ENCODE measurements at regions not wholly inside any gene's neighbourhood (a gene's known extent, or its start where the extent isn't known, plus 50 kb on each side); places are given as distances from the start of the nearest gene placed in this dataset.

- peak; percentile 48 for DNase-seq
Measured at GRCh38 chr15:53312707-53313106, 446.8 kb downstream of the WDR72 start.

More at GRCh38 chr15:53312707-53313106, 446.8 kb downstream of the WDR72 start:
- no CpG with 5 or more reads among the region's 3 CpGs for WGBS (ENCODE audit: extremely low coverage, insufficient read length, low lambda C conversion rate)
- Histone ChIP-seq H2BK12ac (ENCODE audit: insufficient read length, low read depth, low read length) (no peak overlapping the region), H3K14ac (ENCODE audit: insufficient read depth, low read length) (no peak overlapping the region), H2BK15ac (ENCODE audit: low read depth, low read length) (no peak overlapping the region), H3K9ac (ENCODE audit: extremely low read depth, insufficient read length, low read length) (no peak overlapping the region), H2BK5ac (ENCODE audit: insufficient read length, low read length) (no peak overlapping the region), H4K5ac (ENCODE audit: insufficient read length, low read depth, low read length) (no peak overlapping the region), H3K27me3 (ENCODE audit: insufficient read depth, low read length) (no peaks in the 10 kb centered on the region), H3K79me1 (ENCODE audit: insufficient read depth, low read depth, low read length, poor library complexity, severe bottlenecking) (no peaks in the 10 kb centered on the region), H3K4me2 (ENCODE audit: insufficient read depth, insufficient read length, low read length) (no peak overlapping the region), H3K9me3 (ENCODE audit: control insufficient read depth, low read depth, low read length) (no peaks in the 10 kb centered on the region), H3K56ac (ENCODE audit: insufficient read length, low read depth, low read length) (no peak overlapping the region), H2BK120ac (ENCODE audit: low read depth, low read length, poor library complexity, severe bottlenecking) (no peak overlapping the region), H4K91ac (ENCODE audit: insufficient read length, low read depth, low read length) (no peak overlapping the region), H3K23me2 (ENCODE audit: insufficient read length, low read depth, low read length, poor library complexity, severe bottlenecking) (no peaks in the 10 kb centered on the region), H3K27ac (ENCODE audit: insufficient read length, low read depth, low read length) (no peak overlapping the region), H4K20me1 (ENCODE audit: control insufficient read depth, insufficient read depth, insufficient read length) (no peaks in the 10 kb centered on the region), H3K4me1 (ENCODE audit: insufficient read depth, low read length) (no peaks in the 10 kb centered on the region; the same call in 1 of the 2 replicates), H2BK20ac (ENCODE audit: low read depth, low read length, poor library complexity, severe bottlenecking) (no peak overlapping the region), H2AK5ac (ENCODE audit: insufficient read length, low read length) (no peak overlapping the region), H3T11ph (ENCODE audit: low read length) (no peak overlapping the region), H3K4ac (ENCODE audit: low read depth, low read length) (no peak overlapping the region), H3K23ac (ENCODE audit: insufficient read length, low read depth, low read length) (no peak overlapping the region), H4K8ac (replicated peaks; ENCODE audit: insufficient read length, low read depth, low read length) (no peak overlapping the region), H2AFZ (ENCODE audit: low read length) (no peak overlapping the region), H3K79me2 (ENCODE audit: insufficient read depth, low read length) (no peaks in the 10 kb centered on the region), H3K18ac (ENCODE audit: insufficient read length, low read depth, low read length) (no peak overlapping the region)
- H3K9me3 Mint-ChIP-seq = no peaks in the 10 kb centered on the region
- H3K36me3 Mint-ChIP-seq (ENCODE audit: insufficient read depth in 1 of 3, low read depth in 3 of 3) = no peaks in the 10 kb centered on the region
- H3K27ac Mint-ChIP-seq = peak overlapping the region in 1 of 3 experiments; percentile 74; a peak in 2 of 7 replicates
- TF ChIP-seq CTCF (conservative IDR thresholded peaks at IDR 0.05) = no peak
- H3K27me3 Mint-ChIP-seq (ENCODE audit: low read depth) = peaks cover 3% of the 10 kb centered on the region; the same call in 1 of the 2 replicates
- H3K4me3 Mint-ChIP-seq = no peak overlapping the region
- peaks cover 30 to 33% of the 10 kb centered on the region in 2 experiments for H3K4me1 Mint-ChIP-seq
